ENCODE measurements at regions not wholly inside any gene's neighbourhood (a gene's known extent, or its start where the extent isn't known, plus 50 kb on each side); places are given as distances from the start of the nearest gene placed in this dataset.

DNA sequence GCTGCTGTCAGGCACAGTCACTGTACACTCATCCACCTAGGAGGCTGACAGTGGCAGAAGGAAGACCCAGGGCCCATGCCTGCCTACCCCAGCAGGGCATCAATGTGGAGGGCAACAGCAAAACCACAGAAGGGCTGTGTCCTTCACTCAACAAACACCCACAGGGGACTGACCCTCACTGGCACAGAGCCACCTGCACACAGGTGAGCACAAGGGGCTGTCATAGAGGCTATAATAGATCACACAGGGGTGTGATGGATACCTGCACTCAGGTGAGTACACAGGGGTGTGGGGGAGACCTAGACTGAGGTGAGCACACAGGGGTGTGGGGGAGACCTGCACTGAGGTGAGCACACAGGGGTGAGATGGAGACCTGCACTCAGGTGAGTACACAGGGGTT is 132.8 kb upstream of the TCERG1L start:
- no peak overlapping the region for H3K4me3 ChIP-seq (ENCODE audit: low read depth, low read length)
- no peak for DNase-seq (ENCODE audit: low read depth)
- TF ChIP-seq, protein P1, sequence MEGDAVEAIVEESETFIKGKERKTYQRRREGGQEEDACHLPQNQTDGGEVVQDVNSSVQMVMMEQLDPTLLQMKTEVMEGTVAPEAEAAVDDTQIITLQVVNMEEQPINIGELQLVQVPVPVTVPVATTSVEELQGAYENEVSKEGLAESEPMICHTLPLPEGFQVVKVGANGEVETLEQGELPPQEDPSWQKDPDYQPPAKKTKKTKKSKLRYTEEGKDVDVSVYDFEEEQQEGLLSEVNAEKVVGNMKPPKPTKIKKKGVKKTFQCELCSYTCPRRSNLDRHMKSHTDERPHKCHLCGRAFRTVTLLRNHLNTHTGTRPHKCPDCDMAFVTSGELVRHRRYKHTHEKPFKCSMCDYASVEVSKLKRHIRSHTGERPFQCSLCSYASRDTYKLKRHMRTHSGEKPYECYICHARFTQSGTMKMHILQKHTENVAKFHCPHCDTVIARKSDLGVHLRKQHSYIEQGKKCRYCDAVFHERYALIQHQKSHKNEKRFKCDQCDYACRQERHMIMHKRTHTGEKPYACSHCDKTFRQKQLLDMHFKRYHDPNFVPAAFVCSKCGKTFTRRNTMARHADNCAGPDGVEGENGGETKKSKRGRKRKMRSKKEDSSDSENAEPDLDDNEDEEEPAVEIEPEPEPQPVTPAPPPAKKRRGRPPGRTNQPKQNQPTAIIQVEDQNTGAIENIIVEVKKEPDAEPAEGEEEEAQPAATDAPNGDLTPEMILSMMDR (conservative IDR thresholded peaks at IDR 0.05; ENCODE audit: low read depth, low read length) = no peak

DNA sequence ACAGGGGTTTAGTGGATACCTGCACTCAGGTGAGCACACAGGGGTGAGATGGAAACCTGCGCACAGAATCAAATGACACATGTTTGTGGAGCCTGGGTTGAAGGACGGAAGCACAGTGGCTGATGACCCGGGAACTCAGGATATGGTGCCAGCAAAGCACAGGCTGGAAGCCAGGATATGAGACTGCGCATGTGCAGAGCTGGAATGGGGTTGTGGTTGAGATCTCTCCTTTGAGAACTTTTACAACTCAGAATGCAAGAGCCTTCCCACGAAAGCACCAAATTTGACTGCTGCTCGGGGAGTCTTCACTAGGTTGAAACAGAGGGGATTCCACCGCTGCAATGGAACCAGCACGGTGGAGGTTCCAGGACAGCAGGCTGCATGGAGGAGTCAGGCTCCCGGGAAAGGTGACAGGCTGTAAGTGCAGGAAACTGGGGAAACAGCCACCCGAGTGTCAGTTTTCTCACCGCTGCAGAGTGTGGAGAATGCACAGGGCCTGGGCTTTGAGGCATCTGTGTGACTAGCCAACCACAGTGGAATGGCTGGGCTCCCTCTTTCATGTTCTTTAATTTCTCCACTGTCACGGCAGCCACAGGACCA is 133.4 kb upstream of the TCERG1L start:
- no peak overlapping the region for H3K4me3 ChIP-seq (ENCODE audit: low read depth, low read length)
- no peak for DNase-seq (ENCODE audit: low read depth)
- TF ChIP-seq, protein P1 (conservative IDR thresholded peaks at IDR 0.05; ENCODE audit: low read depth, low read length) = no peak

GRCh38 chr10:131445623-131446022 is 134.1 kb upstream of the TCERG1L start:
- no peak overlapping the region for H3K4me3 ChIP-seq (ENCODE audit: low read depth, low read length)
- TF ChIP-seq, protein P1 (conservative IDR thresholded peaks at IDR 0.05; ENCODE audit: low read depth, low read length) = no peak
- no peak for DNase-seq (ENCODE audit: low read depth)

DNA sequence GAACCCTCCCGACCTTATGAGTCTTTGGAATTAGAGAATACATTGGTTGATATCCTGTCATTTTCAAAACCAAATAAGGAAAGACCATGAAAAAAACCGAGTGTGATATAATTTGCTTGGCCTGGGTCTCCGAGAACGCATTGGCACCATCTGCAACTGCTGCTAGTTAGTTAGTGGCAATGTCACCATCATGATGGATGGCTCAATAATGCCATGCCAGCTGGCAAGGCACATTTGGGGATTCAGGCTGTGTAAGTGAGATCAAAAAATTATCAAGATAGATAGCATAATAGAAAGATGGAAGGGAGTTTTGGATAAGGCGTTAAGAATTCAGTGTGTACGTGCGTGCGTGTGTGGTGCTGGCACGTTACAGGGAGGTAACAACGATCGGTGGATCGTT is 134.7 kb upstream of the TCERG1L start:
- TF ChIP-seq, protein P1 (conservative IDR thresholded peaks at IDR 0.05; ENCODE audit: low read depth, low read length) = no peak
- no peak for DNase-seq (ENCODE audit: low read depth)
- no peak overlapping the region for H3K4me3 ChIP-seq (ENCODE audit: low read depth, low read length)

DNA sequence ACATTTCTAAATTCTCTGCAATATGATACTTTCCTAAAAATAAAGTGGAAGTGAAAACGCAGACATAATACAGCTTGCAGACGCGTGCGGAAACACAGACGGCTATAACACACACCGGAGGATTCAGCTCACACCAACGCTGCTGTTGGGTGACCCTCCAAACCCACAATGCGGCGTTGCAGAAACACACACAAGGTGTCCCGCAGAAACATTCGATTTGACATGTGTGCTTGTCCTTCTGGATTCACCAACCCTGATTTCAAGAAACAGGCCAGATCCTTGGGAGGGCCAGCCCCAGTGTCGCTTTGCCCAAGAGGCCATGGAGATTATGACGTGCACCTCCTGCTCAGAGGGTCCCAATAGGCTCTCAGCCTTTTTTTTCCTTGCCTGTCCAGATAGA is 136.7 kb upstream of the TCERG1L start:
- TF ChIP-seq, protein P1 (conservative IDR thresholded peaks at IDR 0.05; ENCODE audit: low read depth, low read length) = no peak
- no peak overlapping the region for H3K4me3 ChIP-seq (ENCODE audit: low read depth, low read length)
- no peak for DNase-seq (ENCODE audit: low read depth)

DNA sequence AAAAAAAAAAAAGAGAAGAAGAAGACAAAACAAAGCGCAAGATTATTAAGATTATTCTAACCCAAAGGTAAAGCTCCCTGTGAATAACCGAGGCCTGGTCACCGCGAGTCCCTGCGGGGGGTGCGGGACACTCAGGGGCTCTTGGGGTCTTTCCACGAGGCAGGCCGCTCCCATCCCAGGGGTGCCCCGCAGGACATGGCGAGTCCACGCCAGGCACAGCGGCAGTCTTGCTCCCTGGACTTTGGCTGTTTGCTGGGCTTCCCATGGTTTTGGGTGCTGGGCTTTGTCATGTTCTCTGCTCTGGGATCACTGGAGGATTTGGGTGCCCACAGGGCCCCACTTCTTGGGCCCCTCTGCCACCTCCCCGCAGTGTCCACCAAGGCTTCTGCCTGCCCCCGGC is 137.4 kb upstream of the TCERG1L start:
- no peak for DNase-seq (ENCODE audit: low read depth)
- no peak overlapping the region for H3K4me3 ChIP-seq (ENCODE audit: low read depth, low read length)
- TF ChIP-seq, protein P1 (conservative IDR thresholded peaks at IDR 0.05; ENCODE audit: low read depth, low read length) = no peak

DNA sequence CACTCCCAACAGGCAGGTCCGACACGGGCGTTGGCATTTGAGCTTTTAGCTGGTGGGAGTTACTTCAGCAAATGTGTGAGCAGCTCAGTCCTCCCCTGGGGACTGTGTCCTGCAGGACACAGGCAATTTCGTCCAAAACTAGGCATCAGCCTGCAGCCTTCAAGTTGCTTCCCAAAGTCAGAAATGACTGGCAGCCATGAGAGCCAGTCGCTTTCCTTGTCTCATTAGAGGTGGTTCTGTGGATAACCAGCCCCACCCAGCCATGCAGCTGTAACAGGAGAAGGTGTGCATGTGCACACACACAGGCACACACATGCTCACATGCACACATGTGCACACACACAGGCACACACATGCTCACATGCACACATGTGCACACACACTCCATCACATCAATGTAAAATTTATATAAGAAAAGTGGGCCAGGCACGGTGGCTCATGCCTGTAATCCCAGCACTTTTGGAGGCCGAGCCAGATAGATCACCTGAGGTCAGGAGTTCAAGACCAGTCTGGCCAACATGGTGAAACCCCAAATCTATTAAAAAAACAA is 138.8 kb upstream of the TCERG1L start:
- no peak for DNase-seq (ENCODE audit: low read depth)
- H3K4me3 ChIP-seq (ENCODE audit: low read depth, low read length) = no peak overlapping the region
- TF ChIP-seq, protein P1 (conservative IDR thresholded peaks at IDR 0.05; ENCODE audit: low read depth, low read length) = no peak

All from epithelial cell of proximal tubule (primary cell).